PC-3 (cell line): ENCODE measurements at regions not wholly inside any gene's neighbourhood (a gene's known extent, or its start where the extent isn't known, plus 50 kb on each side); places are given as distances from the start of the nearest gene placed in this dataset.

Source experiments
- ATAC-seq: fragments of 200-7000 bp; cut with Tn5 transposase; 2 replicates; pipeline ENCODE4 v1.9.1; 2020; ENCODE audit warnings: mild to moderate bottlenecking, moderate library complexity
- BruUV-seq: library from RNA; stranded (reverse); fragments of 400-500 nt; replicated peaks from 2 replicates; lab custom pipeline; 2021; lab: Mats Ljungman, UMichigan
- CTCF ChIA-PET: fragments of 300-600 bp; sonication (Branson Sonifier 250); formaldehyde crosslinking; loops from one replicate; lab custom pipeline; 2022; ENCODE audit warnings: antibody characterized with exemption; lab: Charles Lee
- POLR2A ChIA-PET: fragments of 300-600 bp; sonication (Branson Sonifier 250); formaldehyde crosslinking; loops from one replicate; lab custom pipeline; 2022; ENCODE audit warnings: antibody characterized with exemption; ENCODE audit not compliant: unreplicated experiment; lab: Charles Lee
- DNase-seq: peaks from one replicate; pipeline ENCODE4 v3.0.0-alpha.2; 2015
- H2AFZ ChIP-seq: fragments of 300-600 bp; sonication (generic); 2 replicates; pipeline ENCODE4 v1.6.0; 2016; ENCODE audit warnings: antibody characterized with exemption, low read length
- H3F3A ChIP-seq: fragments of 300-600 bp; sonication (generic); one replicate; pipeline ENCODE4 v1.6.0; 2017; ENCODE audit warnings: antibody characterized with exemption, low read length, control low read depth, mild to moderate bottlenecking; ENCODE audit not compliant: unreplicated experiment
- H3K27ac ChIP-seq: fragments of 300-600 bp; sonication (generic); 2 replicates; pipeline ENCODE4 v1.5.1; 2016; ENCODE audit warnings: mild to moderate bottlenecking, low read length
- H3K27me3 ChIP-seq: fragments of 300-600 bp; sonication (generic); 2 replicates; pipeline ENCODE4 v1.6.1; 2016; ENCODE audit warnings: low read length, mixed read lengths
- H3K36me3 ChIP-seq: fragments of 300-600 bp; sonication (generic); 2 replicates; pipeline ENCODE4 v1.6.1; 2016; ENCODE audit warnings: low read depth, mixed run types, low read length, mixed read lengths
- H3K4me1 ChIP-seq: fragments of 300-600 bp; sonication (generic); 2 replicates; pipeline ENCODE4 v1.5.1; 2016; ENCODE audit warnings: low read length; ENCODE audit not compliant: insufficient read depth
- H3K4me2 ChIP-seq: fragments of 300-600 bp; sonication (generic); 2 replicates; pipeline ENCODE4 v1.6.0; 2016; ENCODE audit warnings: low read length
- H3K4me3 ChIP-seq: fragments of 300-600 bp; sonication (generic); 2 replicates; pipeline ENCODE4 v1.5.1; 2016; ENCODE audit warnings: mild to moderate bottlenecking, low read length, mixed read lengths
- H3K79me2 ChIP-seq: fragments of 300-600 bp; sonication (generic); 2 replicates; pipeline ENCODE4 v1.6.1; 2017; ENCODE audit warnings: low read length, mixed read lengths
- H3K9ac ChIP-seq: fragments of 300-600 bp; sonication (generic); 2 replicates; pipeline ENCODE4 v1.6.0; 2016; ENCODE audit warnings: mild to moderate bottlenecking, low read length
- H3K9me2 ChIP-seq: fragments of 300-600 bp; sonication (generic); replicated peaks from 2 replicates; pipeline ENCODE4 v1.6.1; 2016; ENCODE audit warnings: mixed run types, low read length, mixed read lengths
- H3K9me3 ChIP-seq: fragments of 300-600 bp; sonication (generic); 2 replicates; pipeline ENCODE4 v1.6.1; 2016; ENCODE audit warnings: low read length, mixed read lengths
- H4K20me1 ChIP-seq: fragments of 300-600 bp; sonication (generic); 2 replicates; pipeline ENCODE4 v1.6.1; 2016; ENCODE audit warnings: low read length, mixed read lengths
- EZH2 ChIP-seq: fragments of 300-600 bp; sonication (generic); IDR thresholded peaks from one replicate; pipeline ENCODE4 v1.6.1; 2017; ENCODE audit warnings: antibody characterized with exemption, mild to moderate bottlenecking, low read length; ENCODE audit not compliant: unreplicated experiment
- EZH2phosphoT487 ChIP-seq: fragments of 300-600 bp; sonication (generic); IDR thresholded peaks from 2 replicates; pipeline ENCODE4 v1.6.1; 2018; ENCODE audit warnings: mild to moderate bottlenecking, antibody characterized with exemption, low read length, borderline replicate concordance
- intact Hi-C: fragments of 100-400 bp; cut with micrococcal nuclease; formaldehyde crosslinking; loops from 2 replicates; pipeline ENCODE4 v1.9.0; 2023
- TF ChIP-seq, protein P1 (sequence below): fragments of 300-600 bp; sonication (generic); conservative IDR thresholded peaks from 2 replicates; pipeline ENCODE4 v1.5.1; 2017; ENCODE audit warnings: antibody characterized with exemption, low read depth, mild to moderate bottlenecking, low read length

DNA sequence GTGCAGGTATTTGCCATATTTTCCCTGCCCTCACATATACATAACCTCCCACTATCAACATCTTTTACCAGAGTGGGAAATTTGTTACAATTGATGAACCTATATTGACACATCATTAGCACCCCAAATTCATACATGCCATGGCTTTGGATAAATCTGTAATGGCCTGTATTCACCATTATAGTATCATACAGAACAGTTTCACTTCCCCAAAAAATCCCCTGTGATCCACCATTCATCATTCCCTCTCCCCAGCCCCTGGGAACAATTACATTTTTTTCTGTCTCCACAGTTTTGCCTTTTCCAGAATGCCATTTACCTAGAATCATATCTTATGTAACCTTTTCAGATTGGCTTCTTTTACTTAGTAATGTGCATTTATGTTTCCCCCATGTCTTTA is 494.5 kb downstream of the RNF144A start:
- 0 out of 2 replicates have a peak, but pooled peaks cover 4% of the 10 kb centered on the region for H3K9me3 ChIP-seq
- CTCF ChIA-PET: no interaction called here
- no TSS peak for BruUV-seq

DNA sequence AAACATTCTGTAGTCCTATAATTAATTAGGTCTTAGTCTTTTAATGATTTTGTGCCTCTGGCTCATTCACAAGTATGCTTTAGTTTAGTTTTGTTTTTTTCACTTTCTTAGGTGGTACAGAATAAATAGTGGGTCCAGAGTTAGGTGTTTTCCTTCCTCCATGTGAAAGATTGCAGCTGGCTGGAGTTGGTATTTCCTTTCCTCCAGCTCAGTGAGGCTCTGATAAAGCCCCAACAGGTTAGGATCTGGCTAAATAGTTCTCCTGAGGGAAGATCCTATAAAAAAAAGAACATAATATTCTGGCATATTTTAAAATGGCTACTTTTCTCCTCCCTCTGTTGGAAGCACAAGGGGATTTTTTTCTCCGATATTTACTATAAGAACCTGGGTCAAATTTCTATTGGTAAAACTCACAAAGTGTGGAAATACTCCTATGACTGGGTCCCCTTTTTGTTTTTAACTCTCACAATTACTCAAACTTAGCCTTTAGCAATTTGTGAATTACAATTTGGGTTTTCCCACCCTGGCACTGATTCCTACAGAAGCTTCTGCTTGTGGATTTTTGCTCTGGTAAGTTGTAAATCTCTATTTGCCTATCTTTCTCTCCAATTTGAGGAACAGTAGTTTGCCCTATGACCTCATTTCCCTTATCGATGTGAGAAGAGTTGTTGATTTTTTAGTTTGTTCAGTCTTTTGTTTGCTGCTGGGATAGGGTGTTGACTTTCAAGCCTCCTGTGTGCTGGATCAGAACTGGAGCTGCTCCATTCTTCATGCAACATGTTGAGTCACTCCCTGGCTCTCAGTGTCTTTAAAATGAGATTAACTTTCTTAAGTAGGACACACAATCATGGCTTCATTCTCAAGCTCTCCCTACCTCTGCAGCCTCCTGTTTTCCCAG is 500.9 kb downstream of the RNF144A start:
- intact Hi-C loops: loop anchor here (2.0 kb wide), 1 partner anchor 299 kb away; no protein-coding TSS in a partner anchor
- 0 out of 2 replicates have a peak, but pooled peaks cover 4% of the 10 kb centered on the region for H3K9me3 ChIP-seq
- ChIA-PET CTCF (no interaction called here), POLR2A (no interaction called here)
- ATAC-seq: peak; percentile 77
- H4K20me1 ChIP-seq: no peaks in the 10 kb centered on the region
- H3F3A ChIP-seq: no peaks in the 10 kb centered on the region
- no peaks in the 10 kb centered on the region for H3K9me2 ChIP-seq
- H3K9ac ChIP-seq: no peak overlapping the region
- H3K4me3 ChIP-seq: no peak overlapping the region
- H2AFZ ChIP-seq: no peak overlapping the region
- H3K4me2 ChIP-seq: no peak overlapping the region
- no peaks in the 10 kb centered on the region for H3K27me3 ChIP-seq
- H3K4me1 ChIP-seq: peaks cover 23% of the 10 kb centered on the region
- TF ChIP-seq, protein P1, sequence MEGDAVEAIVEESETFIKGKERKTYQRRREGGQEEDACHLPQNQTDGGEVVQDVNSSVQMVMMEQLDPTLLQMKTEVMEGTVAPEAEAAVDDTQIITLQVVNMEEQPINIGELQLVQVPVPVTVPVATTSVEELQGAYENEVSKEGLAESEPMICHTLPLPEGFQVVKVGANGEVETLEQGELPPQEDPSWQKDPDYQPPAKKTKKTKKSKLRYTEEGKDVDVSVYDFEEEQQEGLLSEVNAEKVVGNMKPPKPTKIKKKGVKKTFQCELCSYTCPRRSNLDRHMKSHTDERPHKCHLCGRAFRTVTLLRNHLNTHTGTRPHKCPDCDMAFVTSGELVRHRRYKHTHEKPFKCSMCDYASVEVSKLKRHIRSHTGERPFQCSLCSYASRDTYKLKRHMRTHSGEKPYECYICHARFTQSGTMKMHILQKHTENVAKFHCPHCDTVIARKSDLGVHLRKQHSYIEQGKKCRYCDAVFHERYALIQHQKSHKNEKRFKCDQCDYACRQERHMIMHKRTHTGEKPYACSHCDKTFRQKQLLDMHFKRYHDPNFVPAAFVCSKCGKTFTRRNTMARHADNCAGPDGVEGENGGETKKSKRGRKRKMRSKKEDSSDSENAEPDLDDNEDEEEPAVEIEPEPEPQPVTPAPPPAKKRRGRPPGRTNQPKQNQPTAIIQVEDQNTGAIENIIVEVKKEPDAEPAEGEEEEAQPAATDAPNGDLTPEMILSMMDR: no peak
- TF ChIP-seq EZH2phosphoT487 (no peak), EZH2 (no peak)
- no peaks in the 10 kb centered on the region for H3K36me3 ChIP-seq
- BruUV-seq: no TSS peak
- H3K79me2 ChIP-seq: no peaks in the 10 kb centered on the region
- peak; percentile 37 for DNase-seq
- no peak overlapping the region for H3K27ac ChIP-seq

More for the DNA sequence above, 494.5 kb downstream of the RNF144A start:
- no peaks in the 10 kb centered on the region for H3K36me3 ChIP-seq
- H2AFZ ChIP-seq: no peak overlapping the region
- H3K4me2 ChIP-seq: no peak overlapping the region
- DNase-seq (no peak), ATAC-seq (no peak)
- H3K9ac ChIP-seq: no peak overlapping the region
- no peaks in the 10 kb centered on the region for H3K27me3 ChIP-seq
- H3K4me3 ChIP-seq: no peak overlapping the region
- no peaks in the 10 kb centered on the region for H3K79me2 ChIP-seq
- no peak overlapping the region for H3K27ac ChIP-seq
- no peaks in the 10 kb centered on the region; the same call in 1 of the 2 replicates for H3K9me2 ChIP-seq
- H4K20me1 ChIP-seq: no peaks in the 10 kb centered on the region
- H3F3A ChIP-seq: no peaks in the 10 kb centered on the region
- POLR2A ChIA-PET: no interaction called here
- TF ChIP-seq EZH2: no peak
- TF ChIP-seq, protein P1: no peak
- TF ChIP-seq EZH2phosphoT487: no peak
- intact Hi-C loops: loop anchor here (5.0 kb wide), 1 partner anchor 1276 kb away; no protein-coding TSS in a partner anchor
- H3K4me1 ChIP-seq: no peaks in the 10 kb centered on the region

DNA sequence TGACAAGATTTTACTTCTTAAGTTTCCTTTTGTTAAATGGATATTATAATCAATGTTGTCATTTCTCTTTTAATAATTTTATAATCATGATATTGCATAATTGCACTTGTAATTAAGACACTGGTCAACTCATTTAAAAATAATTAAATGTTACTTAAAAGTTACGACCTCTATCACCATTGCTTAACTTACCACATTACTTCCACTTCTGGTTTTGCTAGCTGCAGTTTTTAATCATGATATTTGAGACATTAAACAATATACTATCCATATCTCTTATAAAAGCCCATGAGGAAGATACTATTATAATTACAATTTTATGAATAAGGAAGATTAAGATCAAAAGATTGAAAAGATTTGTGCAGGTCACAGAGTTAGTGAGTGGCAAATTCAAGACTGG is 502.0 kb downstream of the RNF144A start:
- ChIA-PET CTCF (no interaction called here), POLR2A (no interaction called here)
- no peak for ATAC-seq
- no peak for DNase-seq
- intact Hi-C loops: loop anchor here (2.0 kb wide), 1 partner anchor 300 kb away; no protein-coding TSS in a partner anchor
- TF ChIP-seq, protein P1: no peak
- TF ChIP-seq EZH2 (no peak), EZH2phosphoT487 (no peak)
- Histone ChIP-seq H3K4me2 (peak overlapping the region; percentile 23; the same call in 1 of the 2 replicates), H3K4me1 (peaks cover 23% of the 10 kb centered on the region), H3K9me2 (no peaks in the 10 kb centered on the region), H3K27ac (peak overlapping the region; percentile 36), H3K9ac (0 out of 2 replicates have a peak overlapping the region, but pooled peaks have one; percentile 16), H3K36me3 (no peaks in the 10 kb centered on the region), H2AFZ (no peak overlapping the region), H3K9me3 (no peaks in the 10 kb centered on the region), H3F3A (no peaks in the 10 kb centered on the region), H4K20me1 (no peaks in the 10 kb centered on the region), H3K27me3 (no peaks in the 10 kb centered on the region), H3K4me3 (no peak overlapping the region), H3K79me2 (no peaks in the 10 kb centered on the region)
- BruUV-seq: no TSS peak
